ENCODE measurements at regions not wholly inside any gene's neighbourhood (a gene's known extent, or its start where the extent isn't known, plus 50 kb on each side); places are given as distances from the start of the nearest gene placed in this dataset.
"Not testable (repeated sequence)": the region's sequence is repeated elsewhere in the genome, so short reads cannot be mapped to it uniquely, and the experiment has no call there.

- DNase-seq (no peak), ATAC-seq (replicated peaks in 1 of 2) (no peak)
- Mint-ChIP-seq H3K4me1 (ENCODE audit: low read depth) (no peaks in the 10 kb centered on the region), H3K4me3 (no peak overlapping the region), H3K9me3 (peaks cover 0 to 2% of the 10 kb centered on the region in 2 donors), H3K27ac (no peak overlapping the region), H3K36me3 (ENCODE audit: insufficient read depth in 2 of 2) (no peaks in the 10 kb centered on the region), H3K27me3 (ENCODE audit: low read depth) (no peaks in the 10 kb centered on the region)
Observed at GRCh38 chr2:84144345-84144744, 314.7 kb downstream of the SUCLG1 start.

GRCh38 chr2:84137034-84137433 lies 322.0 kb downstream of the SUCLG1 start:
- DNase-seq (no peak), ATAC-seq (replicated peaks in 1 of 2) (no peak)
- no peaks in the 10 kb centered on the region for H3K9me3 Mint-ChIP-seq
- H3K4me3 Mint-ChIP-seq, result no peak overlapping the region
- no peaks in the 10 kb centered on the region for H3K27me3 Mint-ChIP-seq (ENCODE audit: low read depth)
- no peak overlapping the region for H3K27ac Mint-ChIP-seq
- H3K36me3 Mint-ChIP-seq (ENCODE audit: insufficient read depth in 2 of 2), result no peaks in the 10 kb centered on the region
- no peaks in the 10 kb centered on the region for H3K4me1 Mint-ChIP-seq (ENCODE audit: low read depth)

GRCh38 chr2:84132370-84132769 lies 326.7 kb downstream of the SUCLG1 start:
- no peak overlapping the region for H3K27ac Mint-ChIP-seq
- no peak overlapping the region for H3K4me3 Mint-ChIP-seq
- ATAC-seq (replicated peaks in 1 of 2) (no peak), DNase-seq (no peak)
- no peaks in the 10 kb centered on the region for H3K9me3 Mint-ChIP-seq
- no peaks in the 10 kb centered on the region for H3K36me3 Mint-ChIP-seq (ENCODE audit: insufficient read depth in 2 of 2)
- no peaks in the 10 kb centered on the region for H3K4me1 Mint-ChIP-seq (ENCODE audit: low read depth)
- no peaks in the 10 kb centered on the region for H3K27me3 Mint-ChIP-seq (ENCODE audit: low read depth)

GRCh38 chr2:84131278-84131830 lies 327.7 kb downstream of the SUCLG1 start:
- H3K36me3 Mint-ChIP-seq (ENCODE audit: insufficient read depth in 2 of 2), result no peaks in the 10 kb centered on the region
- no peaks in the 10 kb centered on the region for H3K4me1 Mint-ChIP-seq (ENCODE audit: low read depth)
- H3K9me3 Mint-ChIP-seq, result no peaks in the 10 kb centered on the region
- no peak overlapping the region for H3K4me3 Mint-ChIP-seq
- no peak overlapping the region for H3K27ac Mint-ChIP-seq
- no peak for ATAC-seq (replicated peaks in 1 of 2)
- DNase-seq, result no peak
- H3K27me3 Mint-ChIP-seq (ENCODE audit: low read depth), result no peaks in the 10 kb centered on the region

- ATAC-seq (replicated peaks in 1 of 2) (no peak), DNase-seq (no peak)
- H3K27ac Mint-ChIP-seq, result no peak overlapping the region
- no peak overlapping the region for H3K4me3 Mint-ChIP-seq
- no peaks in the 10 kb centered on the region for H3K27me3 Mint-ChIP-seq (ENCODE audit: low read depth)
- H3K4me1 Mint-ChIP-seq (ENCODE audit: low read depth), result no peaks in the 10 kb centered on the region
- H3K36me3 Mint-ChIP-seq (ENCODE audit: insufficient read depth in 2 of 2), result no peaks in the 10 kb centered on the region
- no peaks in the 10 kb centered on the region for H3K9me3 Mint-ChIP-seq
Observed at GRCh38 chr2:84129018-84129417, 330.1 kb downstream of the SUCLG1 start.

DNA sequence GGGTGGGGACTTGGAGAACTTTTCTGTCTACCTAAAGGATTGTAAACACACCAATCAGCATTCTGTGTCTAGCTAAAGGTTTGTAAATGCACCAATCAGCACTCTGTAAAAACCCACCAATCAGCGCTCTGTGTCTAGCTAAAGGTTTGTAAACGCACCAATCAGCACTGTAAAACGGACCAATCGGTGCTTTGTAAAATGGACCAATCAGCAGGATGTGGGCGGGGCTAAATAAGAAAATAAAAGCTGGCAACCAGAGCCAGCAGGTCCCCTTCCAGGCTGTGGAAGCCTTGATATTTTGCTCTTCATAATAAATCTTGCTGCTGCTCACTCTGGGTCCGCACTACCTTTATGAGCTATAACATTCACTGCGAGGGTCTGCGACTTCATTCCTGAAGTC lies 331.3 kb downstream of the SUCLG1 start:
- H3K36me3 Mint-ChIP-seq (ENCODE audit: insufficient read depth in 2 of 2); H3K4me1 Mint-ChIP-seq (ENCODE audit: low read depth); ATAC-seq (replicated peaks in 1 of 2); H3K27ac Mint-ChIP-seq; DNase-seq; H3K4me3 Mint-ChIP-seq; H3K9me3 Mint-ChIP-seq; H3K27me3 Mint-ChIP-seq (ENCODE audit: low read depth): not testable (repeated sequence)

- H3K27ac Mint-ChIP-seq, result no peak overlapping the region
- H3K9me3 Mint-ChIP-seq, result no peaks in the 10 kb centered on the region
- no peak for ATAC-seq (replicated peaks in 1 of 2)
- H3K4me3 Mint-ChIP-seq, result no peak overlapping the region
- DNase-seq, result no peak
- no peaks in the 10 kb centered on the region for H3K27me3 Mint-ChIP-seq (ENCODE audit: low read depth)
- no peaks in the 10 kb centered on the region for H3K4me1 Mint-ChIP-seq (ENCODE audit: low read depth)
- H3K36me3 Mint-ChIP-seq (ENCODE audit: insufficient read depth in 2 of 2), result no peaks in the 10 kb centered on the region
Observed at GRCh38 chr2:84126530-84126929, 332.6 kb downstream of the SUCLG1 start.

DNA sequence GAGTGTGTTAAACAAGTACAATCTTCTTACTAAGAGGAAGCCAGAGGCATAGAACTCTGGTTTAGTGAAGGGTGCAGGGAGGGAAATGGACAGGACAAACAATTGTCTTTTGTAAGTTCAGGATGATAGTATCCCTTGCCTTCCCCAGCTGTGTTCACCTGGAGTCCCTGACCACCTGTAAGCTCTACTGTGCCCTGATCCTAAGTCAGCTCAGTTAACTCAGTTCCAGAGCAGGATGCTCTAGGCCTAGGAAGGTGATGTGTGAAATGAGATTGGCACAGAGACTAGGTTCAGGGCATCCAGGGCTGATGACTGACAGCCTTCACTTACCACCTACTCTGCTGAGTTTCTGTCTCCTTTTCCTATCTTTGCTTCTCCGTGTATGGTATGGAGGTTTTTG lies 333.0 kb downstream of the SUCLG1 start:
- no peak for DNase-seq
- Mint-ChIP-seq H3K27me3 (ENCODE audit: low read depth) (no peaks in the 10 kb centered on the region), H3K4me3 (no peak overlapping the region), H3K27ac (no peak overlapping the region), H3K4me1 (ENCODE audit: low read depth) (no peaks in the 10 kb centered on the region), H3K9me3 (no peaks in the 10 kb centered on the region), H3K36me3 (ENCODE audit: insufficient read depth in 2 of 2) (no peaks in the 10 kb centered on the region)
- no peak for ATAC-seq (replicated peaks in 1 of 2)

GRCh38 chr2:84116143-84116542 lies 342.9 kb downstream of the SUCLG1 start:
- ATAC-seq (replicated peaks in 1 of 2) (no peak), DNase-seq (no peak)
- no peaks in the 10 kb centered on the region for H3K36me3 Mint-ChIP-seq (ENCODE audit: insufficient read depth in 2 of 2)
- no peak overlapping the region for H3K27ac Mint-ChIP-seq
- H3K4me3 Mint-ChIP-seq, result no peak overlapping the region
- peaks cover 2 to 4% of the 10 kb centered on the region in 2 donors for H3K9me3 Mint-ChIP-seq
- no peaks in the 10 kb centered on the region for H3K4me1 Mint-ChIP-seq (ENCODE audit: low read depth)
- no peaks in the 10 kb centered on the region for H3K27me3 Mint-ChIP-seq (ENCODE audit: low read depth)

GRCh38 chr2:84115173-84115857 lies 343.8 kb downstream of the SUCLG1 start:
- Mint-ChIP-seq H3K27ac (no peak overlapping the region), H3K4me3 (no peak overlapping the region), H3K27me3 (ENCODE audit: low read depth) (no peaks in the 10 kb centered on the region), H3K4me1 (ENCODE audit: low read depth) (no peaks in the 10 kb centered on the region), H3K36me3 (ENCODE audit: insufficient read depth in 2 of 2) (no peaks in the 10 kb centered on the region), H3K9me3 (peaks cover 2 to 4% of the 10 kb centered on the region in 2 donors)
- ATAC-seq (replicated peaks in 1 of 2) (no peak), DNase-seq (no peak)

- not testable (repeated sequence) for DNase-seq; H3K27ac Mint-ChIP-seq; H3K4me1 Mint-ChIP-seq (ENCODE audit: low read depth); H3K4me3 Mint-ChIP-seq; H3K9me3 Mint-ChIP-seq; H3K36me3 Mint-ChIP-seq (ENCODE audit: insufficient read depth in 2 of 2); H3K27me3 Mint-ChIP-seq (ENCODE audit: low read depth); ATAC-seq (replicated peaks in 1 of 2)
Observed at GRCh38 chr2:84103816-84104527, 355.1 kb downstream of the SUCLG1 start.

GRCh38 chr2:84102274-84102673 lies 356.8 kb downstream of the SUCLG1 start:
- Mint-ChIP-seq H3K9me3 (peaks cover 6% of the 10 kb centered on the region in 2 donors), H3K4me1 (ENCODE audit: low read depth) (no peaks in the 10 kb centered on the region), H3K36me3 (ENCODE audit: insufficient read depth in 2 of 2) (peaks cover 3 to 5% of the 10 kb centered on the region in 2 donors), H3K27ac (no peak overlapping the region), H3K4me3 (no peak overlapping the region), H3K27me3 (ENCODE audit: low read depth) (no peaks in the 10 kb centered on the region)
- no peak for DNase-seq
- ATAC-seq (replicated peaks in 1 of 2), result no peak

GRCh38 chr2:84088656-84089055 lies 370.4 kb downstream of the SUCLG1 start:
- no peaks in the 10 kb centered on the region for H3K27me3 Mint-ChIP-seq (ENCODE audit: low read depth)
- no peak for ATAC-seq (replicated peaks in 1 of 2)
- no peak for DNase-seq
- H3K27ac Mint-ChIP-seq, result no peak overlapping the region
- H3K4me1 Mint-ChIP-seq (ENCODE audit: low read depth), result no peaks in the 10 kb centered on the region
- H3K36me3 Mint-ChIP-seq (ENCODE audit: insufficient read depth in 2 of 2), result no peaks in the 10 kb centered on the region
- no peak overlapping the region for H3K4me3 Mint-ChIP-seq
- no peaks in the 10 kb centered on the region for H3K9me3 Mint-ChIP-seq
